ENCODE measurements at regions not wholly inside any gene's neighbourhood (a gene's known extent, or its start where the extent isn't known, plus 50 kb on each side); places are given as distances from the start of the nearest gene placed in this dataset.
"Not testable (repeated sequence)": the region's sequence is repeated elsewhere in the genome, so short reads cannot be mapped to it uniquely, and the experiment has no call there.

DNA sequence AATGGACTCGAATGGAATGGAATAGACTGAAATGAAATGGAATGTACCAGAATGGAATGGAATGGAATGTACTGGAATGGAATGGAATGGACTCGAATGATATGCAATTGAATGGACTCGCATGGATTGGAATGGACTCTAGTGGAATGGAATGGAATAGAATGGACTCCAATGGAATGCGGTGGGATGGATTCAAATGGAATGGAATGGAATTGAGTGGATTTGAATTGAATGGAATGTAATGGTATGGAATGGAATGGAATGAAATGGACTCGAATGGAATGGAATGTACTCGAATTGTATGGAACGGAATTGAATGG, 99.6 kb upstream of the FBXO28 start:
- Mint-ChIP-seq H3K27me3 (ENCODE audit: low read depth in 3 of 3) (no peaks in the 10 kb centered on the region), H3K27ac (no peak overlapping the region), H3K4me3 (no peak overlapping the region), H3K9me3 (peaks cover 0 to 5% (median 1%) of the 10 kb centered on the region in 7 donors), H3K36me3 (peaks cover 5 to 7% of the 10 kb centered on the region in 2 donors), H3K4me1 (no peaks in the 10 kb centered on the region)
- H3K4me3 ChIP-seq (replicated peaks in 1 of 3; ENCODE audit: low read depth in 2 of 3, low read length in 3 of 3), result no peak overlapping the region
- H3K4me2 ChIP-seq (replicated peaks; ENCODE audit: extremely low read depth, low read length, poor library complexity, severe bottlenecking), result no peak overlapping the region
- intact Hi-C loops (cut with micrococcal nuclease), result no loop called here
- no peak overlapping the region for H3K27ac ChIP-seq (ENCODE audit: low read depth in 1 of 2, low read length in 2 of 2)
- no peak overlapping the region for H2AFZ ChIP-seq (ENCODE audit: insufficient read depth, low read depth, low read length, poor library complexity, severe bottlenecking)
- H3K9ac ChIP-seq (ENCODE audit: insufficient read depth, low read length, poor library complexity, severe bottlenecking), result no peak overlapping the region
- TF ChIP-seq, protein P1, sequence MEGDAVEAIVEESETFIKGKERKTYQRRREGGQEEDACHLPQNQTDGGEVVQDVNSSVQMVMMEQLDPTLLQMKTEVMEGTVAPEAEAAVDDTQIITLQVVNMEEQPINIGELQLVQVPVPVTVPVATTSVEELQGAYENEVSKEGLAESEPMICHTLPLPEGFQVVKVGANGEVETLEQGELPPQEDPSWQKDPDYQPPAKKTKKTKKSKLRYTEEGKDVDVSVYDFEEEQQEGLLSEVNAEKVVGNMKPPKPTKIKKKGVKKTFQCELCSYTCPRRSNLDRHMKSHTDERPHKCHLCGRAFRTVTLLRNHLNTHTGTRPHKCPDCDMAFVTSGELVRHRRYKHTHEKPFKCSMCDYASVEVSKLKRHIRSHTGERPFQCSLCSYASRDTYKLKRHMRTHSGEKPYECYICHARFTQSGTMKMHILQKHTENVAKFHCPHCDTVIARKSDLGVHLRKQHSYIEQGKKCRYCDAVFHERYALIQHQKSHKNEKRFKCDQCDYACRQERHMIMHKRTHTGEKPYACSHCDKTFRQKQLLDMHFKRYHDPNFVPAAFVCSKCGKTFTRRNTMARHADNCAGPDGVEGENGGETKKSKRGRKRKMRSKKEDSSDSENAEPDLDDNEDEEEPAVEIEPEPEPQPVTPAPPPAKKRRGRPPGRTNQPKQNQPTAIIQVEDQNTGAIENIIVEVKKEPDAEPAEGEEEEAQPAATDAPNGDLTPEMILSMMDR (IDR thresholded peaks at IDR 0.05), result no peak
- no peaks in the 10 kb centered on the region for H3K79me2 ChIP-seq (ENCODE audit: insufficient read depth, low read length)
- no peaks in the 10 kb centered on the region for H3K27me3 ChIP-seq (ENCODE audit: control insufficient read depth in 2 of 2, insufficient read depth in 2 of 2, low read length in 2 of 2)
- H3K9me3 ChIP-seq (replicated peaks in 1 of 2; ENCODE audit: control insufficient read depth in 1 of 2, insufficient read depth in 1 of 2, low read length in 2 of 2), result peaks cover 29 to 41% of the 10 kb centered on the region in 2 donors
- H3K4me1 ChIP-seq (ENCODE audit: control insufficient read depth in 1 of 2, insufficient read depth in 2 of 2, low read length in 2 of 2), result no peaks in the 10 kb centered on the region
- H4K20me1 ChIP-seq (ENCODE audit: insufficient read depth, low read length), result no peaks in the 10 kb centered on the region
- no peaks in the 10 kb centered on the region for H3K36me3 ChIP-seq (replicated peaks in 1 of 2; ENCODE audit: control insufficient read depth in 1 of 2, insufficient read depth in 2 of 2, low read length in 2 of 2)
- 93% methylated on average over 6 of the region's 7 CpGs for WGBS (ENCODE audit: insufficient coverage)
- DNase-seq, result no peak

DNA sequence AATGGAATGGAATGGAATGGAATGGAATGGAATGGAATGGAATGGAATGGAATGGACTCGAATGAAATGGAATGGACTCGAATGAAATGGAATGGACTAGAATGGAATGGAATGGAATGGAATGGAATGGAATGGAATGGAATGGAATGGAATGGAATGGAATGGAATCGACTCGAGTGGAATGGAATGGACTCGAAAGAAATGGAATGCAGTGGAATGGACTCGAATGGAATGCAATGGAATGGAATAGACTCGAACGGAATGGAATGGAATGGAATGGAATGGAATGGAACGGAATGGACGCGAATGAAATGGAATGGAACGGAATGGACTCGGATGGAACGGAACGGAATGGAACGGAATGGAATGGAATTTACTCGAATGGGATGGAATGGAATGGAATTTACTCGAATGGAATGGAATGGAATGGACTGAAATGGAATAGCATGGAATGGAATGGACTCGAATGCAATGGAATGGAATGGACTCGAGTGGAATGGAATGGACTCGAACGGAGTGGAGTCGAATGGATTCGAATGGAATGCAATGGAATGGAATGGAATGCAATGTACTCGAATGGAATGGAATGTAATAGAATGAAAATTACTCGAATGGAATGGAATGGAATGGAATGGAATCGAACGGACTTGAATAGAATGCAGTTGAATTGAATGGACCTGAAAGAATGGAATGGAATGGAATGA, 100.1 kb upstream of the FBXO28 start:
- H3K9me3 Mint-ChIP-seq; H3K27me3 Mint-ChIP-seq (ENCODE audit: low read depth in 3 of 3); H3K27ac ChIP-seq (ENCODE audit: low read depth in 1 of 2, low read length in 2 of 2); H3K27ac Mint-ChIP-seq; H2AFZ ChIP-seq (ENCODE audit: insufficient read depth, low read depth, low read length, poor library complexity, severe bottlenecking); H3K9ac ChIP-seq (ENCODE audit: insufficient read depth, low read length, poor library complexity, severe bottlenecking); DNase-seq; H3K4me2 ChIP-seq (replicated peaks; ENCODE audit: extremely low read depth, low read length, poor library complexity, severe bottlenecking); H3K36me3 Mint-ChIP-seq; H3K79me2 ChIP-seq (ENCODE audit: insufficient read depth, low read length); H3K4me1 ChIP-seq (ENCODE audit: control insufficient read depth in 1 of 2, insufficient read depth in 2 of 2, low read length in 2 of 2); H3K27me3 ChIP-seq (ENCODE audit: control insufficient read depth in 2 of 2, insufficient read depth in 2 of 2, low read length in 2 of 2); intact Hi-C loops (cut with micrococcal nuclease); H3K4me1 Mint-ChIP-seq; H3K4me3 ChIP-seq (replicated peaks in 1 of 3; ENCODE audit: low read depth in 2 of 3, low read length in 3 of 3); H4K20me1 ChIP-seq (ENCODE audit: insufficient read depth, low read length); H3K36me3 ChIP-seq (replicated peaks in 1 of 2; ENCODE audit: control insufficient read depth in 1 of 2, insufficient read depth in 2 of 2, low read length in 2 of 2); H3K4me3 Mint-ChIP-seq: not testable (repeated sequence)
- 90% methylated on average over 26 of the region's 28 CpGs for WGBS (ENCODE audit: insufficient coverage)
- peaks cover 29 to 41% of the 10 kb centered on the region in 2 donors for H3K9me3 ChIP-seq (replicated peaks in 1 of 2; ENCODE audit: control insufficient read depth in 1 of 2, insufficient read depth in 1 of 2, low read length in 2 of 2)

DNA sequence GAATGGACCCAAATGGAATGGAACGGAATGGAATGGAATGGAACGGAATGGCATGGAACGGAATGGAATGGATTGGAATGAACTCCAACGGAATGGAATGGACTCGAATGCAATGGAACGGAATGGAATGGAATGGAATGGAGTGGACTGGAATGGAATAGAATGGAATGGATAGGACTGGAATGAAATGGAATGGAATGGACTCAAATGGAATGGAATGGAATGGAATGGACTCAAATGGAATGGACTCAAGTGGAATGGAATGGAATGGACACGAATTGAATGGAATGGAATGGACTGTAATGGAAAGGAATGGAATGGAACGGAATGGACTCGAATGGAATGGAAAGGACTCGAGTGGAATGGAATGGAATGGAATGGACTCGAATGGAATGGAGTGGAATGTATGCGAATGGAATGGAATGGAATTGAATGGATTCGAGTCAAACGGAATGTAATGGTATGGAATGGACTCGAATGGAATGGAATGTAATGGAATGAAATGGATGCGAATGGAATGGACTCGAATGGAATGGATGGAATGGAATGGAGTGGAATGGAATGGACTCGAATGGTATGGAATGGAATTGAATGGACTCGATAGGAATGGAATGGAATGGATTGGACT, 101.0 kb upstream of the FBXO28 start:
- H3K36me3 ChIP-seq (replicated peaks in 1 of 2; ENCODE audit: control insufficient read depth in 1 of 2, insufficient read depth in 2 of 2, low read length in 2 of 2); H3K27ac Mint-ChIP-seq; H2AFZ ChIP-seq (ENCODE audit: insufficient read depth, low read depth, low read length, poor library complexity, severe bottlenecking); intact Hi-C loops (cut with micrococcal nuclease); H3K27me3 Mint-ChIP-seq (ENCODE audit: low read depth in 3 of 3); DNase-seq; H3K79me2 ChIP-seq (ENCODE audit: insufficient read depth, low read length); H3K4me1 Mint-ChIP-seq; H3K4me1 ChIP-seq (ENCODE audit: control insufficient read depth in 1 of 2, insufficient read depth in 2 of 2, low read length in 2 of 2); H4K20me1 ChIP-seq (ENCODE audit: insufficient read depth, low read length); H3K4me3 ChIP-seq (replicated peaks in 1 of 3; ENCODE audit: low read depth in 2 of 3, low read length in 3 of 3); H3K27ac ChIP-seq (ENCODE audit: low read depth in 1 of 2, low read length in 2 of 2); H3K27me3 ChIP-seq (ENCODE audit: control insufficient read depth in 2 of 2, insufficient read depth in 2 of 2, low read length in 2 of 2); H3K4me2 ChIP-seq (replicated peaks; ENCODE audit: extremely low read depth, low read length, poor library complexity, severe bottlenecking); H3K4me3 Mint-ChIP-seq; H3K9ac ChIP-seq (ENCODE audit: insufficient read depth, low read length, poor library complexity, severe bottlenecking); H3K9me3 Mint-ChIP-seq: not testable (repeated sequence)
- peaks cover 6 to 12% of the 10 kb centered on the region in 2 donors for H3K36me3 Mint-ChIP-seq
- 91% methylated on average over 19 of the region's 19 CpGs for WGBS (ENCODE audit: insufficient coverage)
- peaks cover 29 to 41% of the 10 kb centered on the region in 2 donors for H3K9me3 ChIP-seq (replicated peaks in 1 of 2; ENCODE audit: control insufficient read depth in 1 of 2, insufficient read depth in 1 of 2, low read length in 2 of 2)

DNA sequence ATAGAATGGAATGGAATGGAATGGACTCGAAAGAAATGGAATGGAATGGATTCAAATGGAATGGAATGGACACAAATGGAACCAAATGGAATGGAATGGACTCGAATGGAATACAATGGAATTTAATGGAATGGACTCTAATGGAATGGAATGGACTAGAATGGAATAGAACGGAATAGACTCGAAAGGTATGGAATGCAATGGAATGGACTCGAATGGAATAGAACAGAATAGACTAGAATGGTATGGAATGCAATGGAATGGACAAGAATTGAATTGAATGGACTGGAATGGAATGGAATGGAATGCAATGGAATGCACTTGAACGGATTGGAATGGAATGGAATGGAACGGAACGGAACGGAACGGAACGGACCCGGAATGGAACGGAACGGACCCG, 101.7 kb upstream of the FBXO28 start:
- H3K27me3 Mint-ChIP-seq (ENCODE audit: low read depth in 3 of 3); H3K27ac ChIP-seq (ENCODE audit: low read depth in 1 of 2, low read length in 2 of 2); H3K4me3 ChIP-seq (replicated peaks in 1 of 3; ENCODE audit: low read depth in 2 of 3, low read length in 3 of 3); intact Hi-C loops (cut with micrococcal nuclease); H3K9me3 Mint-ChIP-seq; DNase-seq; H3K4me2 ChIP-seq (replicated peaks; ENCODE audit: extremely low read depth, low read length, poor library complexity, severe bottlenecking); H3K27ac Mint-ChIP-seq; H3K9ac ChIP-seq (ENCODE audit: insufficient read depth, low read length, poor library complexity, severe bottlenecking); H3K4me1 Mint-ChIP-seq; H3K36me3 ChIP-seq (replicated peaks in 1 of 2; ENCODE audit: control insufficient read depth in 1 of 2, insufficient read depth in 2 of 2, low read length in 2 of 2); H3K4me3 Mint-ChIP-seq; H3K4me1 ChIP-seq (ENCODE audit: control insufficient read depth in 1 of 2, insufficient read depth in 2 of 2, low read length in 2 of 2); H3K79me2 ChIP-seq (ENCODE audit: insufficient read depth, low read length); H4K20me1 ChIP-seq (ENCODE audit: insufficient read depth, low read length); H2AFZ ChIP-seq (ENCODE audit: insufficient read depth, low read depth, low read length, poor library complexity, severe bottlenecking); H3K27me3 ChIP-seq (ENCODE audit: control insufficient read depth in 2 of 2, insufficient read depth in 2 of 2, low read length in 2 of 2): not testable (repeated sequence)
- H3K9me3 ChIP-seq (replicated peaks in 1 of 2; ENCODE audit: control insufficient read depth in 1 of 2, insufficient read depth in 1 of 2, low read length in 2 of 2), result peaks cover 29 to 41% of the 10 kb centered on the region in 2 donors
- peaks cover 8 to 18% of the 10 kb centered on the region in 2 donors for H3K36me3 Mint-ChIP-seq
- WGBS (ENCODE audit: insufficient coverage), result 90% methylated on average over 12 of the region's 15 CpGs

Data from CD14-positive monocyte (primary cell).